ENCODE measurements at regions not wholly inside any gene's neighbourhood (a gene's known extent, or its start where the extent isn't known, plus 50 kb on each side); places are given as distances from the start of the nearest gene placed in this dataset.
"Not testable (repeated sequence)": the region's sequence is repeated elsewhere in the genome, so short reads cannot be mapped to it uniquely, and the experiment has no call there.

- H3K4me1 Mint-ChIP-seq: no peaks in the 10 kb centered on the region
- H3K27ac Mint-ChIP-seq: no peak overlapping the region
- DNase-seq: no peak
- peaks cover 4 to 7% of the 10 kb centered on the region in 2 donors for H3K9me3 Mint-ChIP-seq
- no peak overlapping the region for H3K4me3 Mint-ChIP-seq
- H3K27me3 Mint-ChIP-seq: no peaks in the 10 kb centered on the region
- no peak for ATAC-seq
These were observed 307.2 kb upstream of the CNTN3 start for GRCh38 chr3:74921676-74922075.

- DNase-seq (no peak), ATAC-seq (no peak)
- no peaks in the 10 kb centered on the region for H3K27me3 Mint-ChIP-seq
- peaks cover 4 to 14% of the 10 kb centered on the region in 2 donors for H3K9me3 Mint-ChIP-seq
- peak overlapping the region in 1 of 2 donors; percentile 4 for H3K27ac Mint-ChIP-seq
- H3K4me1 Mint-ChIP-seq: no peaks in the 10 kb centered on the region
- H3K4me3 Mint-ChIP-seq: no peak overlapping the region
These were observed 306.4 kb upstream of the CNTN3 start for GRCh38 chr3:74920721-74921350.

GRCh38 chr3:74916696-74917095 is 302.2 kb upstream of the CNTN3 start:
- DNase-seq: no peak
- Mint-ChIP-seq H3K9me3 (peaks cover 4 to 14% of the 10 kb centered on the region in 2 donors), H3K4me3 (no peak overlapping the region), H3K27me3 (no peaks in the 10 kb centered on the region), H3K4me1 (no peaks in the 10 kb centered on the region), H3K27ac (no peak overlapping the region)
- no peak for ATAC-seq

- Mint-ChIP-seq H3K27me3 (no peaks in the 10 kb centered on the region), H3K27ac (no peak overlapping the region), H3K4me1 (no peaks in the 10 kb centered on the region), H3K4me3 (no peak overlapping the region), H3K9me3 (peaks cover 9 to 15% of the 10 kb centered on the region in 2 donors)
- ATAC-seq: no peak
- no peak for DNase-seq
These were observed 291.7 kb upstream of the CNTN3 start for GRCh38 chr3:74906181-74906580.

- ATAC-seq: no peak
- Mint-ChIP-seq H3K4me1 (no peaks in the 10 kb centered on the region), H3K4me3 (no peak overlapping the region), H3K27ac (no peak overlapping the region), H3K9me3 (peaks cover 9 to 15% of the 10 kb centered on the region in 2 donors), H3K27me3 (no peaks in the 10 kb centered on the region)
- DNase-seq: no peak
These were observed 291.0 kb upstream of the CNTN3 start for GRCh38 chr3:74905478-74905877.

- no peak for ATAC-seq
- H3K4me3 Mint-ChIP-seq: no peak overlapping the region
- no peaks in the 10 kb centered on the region for H3K27me3 Mint-ChIP-seq
- no peaks in the 10 kb centered on the region for H3K4me1 Mint-ChIP-seq
- H3K9me3 Mint-ChIP-seq: peaks cover 9 to 15% of the 10 kb centered on the region in 2 donors
- no peak overlapping the region for H3K27ac Mint-ChIP-seq
- no peak for DNase-seq
These were observed 290.2 kb upstream of the CNTN3 start for GRCh38 chr3:74904646-74905045.

GRCh38 chr3:74899796-74900516 is 285.5 kb upstream of the CNTN3 start:
- H3K4me1 Mint-ChIP-seq, H3K27ac Mint-ChIP-seq, H3K27me3 Mint-ChIP-seq, H3K4me3 Mint-ChIP-seq, ATAC-seq, DNase-seq: not testable (repeated sequence)
- H3K9me3 Mint-ChIP-seq: peaks cover 9 to 18% of the 10 kb centered on the region in 2 donors

- no peak overlapping the region for H3K27ac Mint-ChIP-seq
- H3K4me1 Mint-ChIP-seq: no peaks in the 10 kb centered on the region
- no peaks in the 10 kb centered on the region for H3K27me3 Mint-ChIP-seq
- no peak overlapping the region for H3K4me3 Mint-ChIP-seq
- ATAC-seq (no peak), DNase-seq (no peak)
- H3K9me3 Mint-ChIP-seq: peaks cover 10 to 12% of the 10 kb centered on the region in 2 donors
These were observed 282.5 kb upstream of the CNTN3 start for GRCh38 chr3:74897006-74897405.

GRCh38 chr3:74891312-74891711 is 276.9 kb upstream of the CNTN3 start:
- Mint-ChIP-seq H3K9me3 (peaks cover 0 to 8% of the 10 kb centered on the region in 2 donors), H3K27ac (no peak overlapping the region), H3K4me1 (no peaks in the 10 kb centered on the region), H3K27me3 (no peaks in the 10 kb centered on the region), H3K4me3 (no peak overlapping the region)
- no peak for DNase-seq
- no peak for ATAC-seq

- H3K27ac Mint-ChIP-seq: no peak overlapping the region
- H3K9me3 Mint-ChIP-seq: peaks cover 0 to 5% of the 10 kb centered on the region in 2 donors
- no peak for DNase-seq
- H3K4me3 Mint-ChIP-seq: no peak overlapping the region
- H3K27me3 Mint-ChIP-seq: no peaks in the 10 kb centered on the region
- ATAC-seq: no peak
- no peaks in the 10 kb centered on the region for H3K4me1 Mint-ChIP-seq
These were observed 269.2 kb upstream of the CNTN3 start for GRCh38 chr3:74883690-74884089.

GRCh38 chr3:74883222-74883621 is 268.8 kb upstream of the CNTN3 start:
- no peak overlapping the region for H3K27ac Mint-ChIP-seq
- H3K27me3 Mint-ChIP-seq: no peaks in the 10 kb centered on the region
- no peak for DNase-seq
- H3K4me1 Mint-ChIP-seq: no peaks in the 10 kb centered on the region
- ATAC-seq: no peak
- H3K4me3 Mint-ChIP-seq: no peak overlapping the region
- peaks cover 0 to 5% of the 10 kb centered on the region in 2 donors for H3K9me3 Mint-ChIP-seq

GRCh38 chr3:74880237-74880636 is 265.8 kb upstream of the CNTN3 start:
- H3K4me1 Mint-ChIP-seq: no peaks in the 10 kb centered on the region
- H3K27me3 Mint-ChIP-seq: no peaks in the 10 kb centered on the region
- H3K9me3 Mint-ChIP-seq: peaks cover 7 to 9% of the 10 kb centered on the region in 2 donors
- no peak overlapping the region for H3K27ac Mint-ChIP-seq
- ATAC-seq: no peak
- H3K4me3 Mint-ChIP-seq: no peak overlapping the region
- DNase-seq: no peak

GRCh38 chr3:74866357-74867030 is 252.0 kb upstream of the CNTN3 start:
- H3K4me3 Mint-ChIP-seq: no peak overlapping the region
- DNase-seq (no peak), ATAC-seq (no peak)
- H3K27me3 Mint-ChIP-seq: no peaks in the 10 kb centered on the region
- H3K4me1 Mint-ChIP-seq: no peaks in the 10 kb centered on the region
- peaks cover 9 to 20% of the 10 kb centered on the region in 2 donors for H3K9me3 Mint-ChIP-seq
- H3K27ac Mint-ChIP-seq: no peak overlapping the region

- H3K27ac Mint-ChIP-seq: no peak overlapping the region
- ATAC-seq (no peak), DNase-seq (no peak)
- no peak overlapping the region for H3K4me3 Mint-ChIP-seq
- H3K27me3 Mint-ChIP-seq: no peaks in the 10 kb centered on the region
- H3K9me3 Mint-ChIP-seq: peaks cover 0 to 11% of the 10 kb centered on the region in 2 donors
- H3K4me1 Mint-ChIP-seq: no peaks in the 10 kb centered on the region
These were observed 248.0 kb upstream of the CNTN3 start for GRCh38 chr3:74862476-74862875.

- no peak for DNase-seq
- no peaks in the 10 kb centered on the region for H3K27me3 Mint-ChIP-seq
- H3K4me1 Mint-ChIP-seq: no peaks in the 10 kb centered on the region
- H3K27ac Mint-ChIP-seq: no peak overlapping the region
- no peak overlapping the region for H3K4me3 Mint-ChIP-seq
- ATAC-seq: no peak
- H3K9me3 Mint-ChIP-seq: peaks cover 0 to 11% of the 10 kb centered on the region in 2 donors
These were observed 246.8 kb upstream of the CNTN3 start for GRCh38 chr3:74861211-74861610.

GRCh38 chr3:74858086-74858485 is 243.6 kb upstream of the CNTN3 start:
- Mint-ChIP-seq H3K9me3 (peaks cover 0 to 16% of the 10 kb centered on the region in 2 donors), H3K4me3 (no peak overlapping the region), H3K27me3 (no peaks in the 10 kb centered on the region), H3K4me1 (no peaks in the 10 kb centered on the region), H3K27ac (no peak overlapping the region)
- ATAC-seq (no peak), DNase-seq (no peak)
